EL (cell line): ENCODE measurements at regions not wholly inside any gene's neighbourhood (a gene's known extent, or its start where the extent isn't known, plus 50 kb on each side); places are given as distances from the start of the nearest gene placed in this dataset.
"Not testable (repeated sequence)": the region's sequence is repeated elsewhere in the genome, so short reads cannot be mapped to it uniquely, and the experiment has no call there.

Experiments used
- DNase-seq: peaks from one replicate; pipeline ENCODE4 v3.0.0-alpha.2; 2016

DNA sequence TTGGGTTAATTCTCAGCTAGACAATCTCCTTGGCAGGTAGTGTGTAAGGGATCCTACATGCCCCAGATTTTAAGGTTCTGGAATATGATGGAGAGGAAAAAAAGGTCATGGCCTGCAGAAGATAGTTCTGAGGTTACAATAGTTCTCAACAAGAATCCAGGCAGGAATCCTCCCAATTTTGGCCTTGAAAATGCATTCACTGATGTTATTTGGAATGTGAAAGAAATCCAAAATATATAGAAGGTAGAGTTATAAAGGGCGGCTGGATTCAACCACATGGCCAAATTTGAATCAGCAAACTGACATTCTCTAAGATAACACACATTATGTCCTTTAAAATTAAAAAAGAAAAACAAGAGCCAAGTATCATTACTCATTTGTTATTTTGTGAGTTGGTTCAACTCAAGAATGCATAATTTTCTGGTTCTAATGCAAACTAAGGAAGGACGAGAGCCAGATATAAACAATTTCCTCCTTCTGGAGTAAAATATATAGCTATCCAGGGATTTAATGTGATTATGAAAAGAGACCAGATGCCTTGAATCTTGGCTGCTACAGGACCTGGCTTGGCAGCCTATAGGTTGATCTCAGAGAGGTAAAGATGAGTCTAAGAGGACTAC is 177.0 kb upstream of the G2E3 start:
- no peak for DNase-seq

DNA sequence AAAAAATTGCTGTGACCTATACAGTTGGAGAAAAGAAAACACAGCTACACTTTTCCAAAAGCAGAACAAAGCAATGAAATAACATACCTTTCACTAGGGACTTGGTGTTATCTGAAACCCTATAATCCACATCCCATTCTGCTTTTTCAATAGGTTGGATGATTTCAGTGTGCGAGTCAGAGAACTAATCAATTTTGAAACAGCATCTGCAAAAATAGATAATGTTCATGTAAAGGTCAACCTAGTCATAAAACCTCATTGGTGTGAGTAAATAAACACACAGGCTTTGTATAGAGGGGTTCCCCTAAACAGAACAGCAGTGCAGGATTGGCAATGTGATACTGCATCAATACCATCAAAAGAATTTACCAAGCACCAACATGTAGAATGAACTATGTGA is 173.0 kb upstream of the G2E3 start:
- no peak for DNase-seq

- no peak for DNase-seq
Measured at GRCh38 chr14:30387871-30388270, 171.1 kb upstream of the G2E3 start.

DNA sequence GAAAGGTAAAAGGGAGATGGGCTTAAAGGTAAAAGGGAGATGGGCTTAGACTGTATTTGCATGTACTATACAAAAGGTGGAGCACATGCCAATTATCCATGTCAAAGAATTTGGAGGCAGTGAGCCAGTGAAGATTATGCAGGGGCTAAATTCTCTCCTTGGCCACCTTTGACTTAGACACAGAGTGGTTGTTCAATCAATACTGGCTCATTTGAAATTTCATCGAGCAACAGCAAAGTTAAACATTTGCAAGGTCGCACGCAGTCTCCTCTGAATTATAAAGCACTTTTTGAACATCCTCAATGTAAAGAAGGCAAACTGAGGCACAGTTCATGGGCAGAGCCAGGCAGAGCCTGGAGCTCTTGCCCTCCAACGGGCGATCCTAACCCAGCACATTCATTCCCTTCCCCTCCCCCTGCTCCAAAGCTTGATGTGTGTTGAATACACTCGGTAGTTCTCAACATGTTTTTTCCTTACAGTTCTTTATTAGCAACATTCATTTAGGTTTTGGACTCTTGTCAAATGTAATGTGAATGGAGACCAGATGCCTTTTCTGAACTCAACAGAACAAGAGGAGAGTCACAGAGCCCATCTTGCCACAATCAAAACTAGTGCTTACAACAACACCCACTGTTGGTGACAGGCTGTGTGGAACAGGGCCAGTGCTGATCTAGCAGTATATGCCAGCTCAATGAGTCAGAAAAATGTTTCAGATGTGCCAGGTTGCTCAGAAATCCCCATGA is 169.7 kb upstream of the G2E3 start:
- peak; percentile 8 for DNase-seq

DNA sequence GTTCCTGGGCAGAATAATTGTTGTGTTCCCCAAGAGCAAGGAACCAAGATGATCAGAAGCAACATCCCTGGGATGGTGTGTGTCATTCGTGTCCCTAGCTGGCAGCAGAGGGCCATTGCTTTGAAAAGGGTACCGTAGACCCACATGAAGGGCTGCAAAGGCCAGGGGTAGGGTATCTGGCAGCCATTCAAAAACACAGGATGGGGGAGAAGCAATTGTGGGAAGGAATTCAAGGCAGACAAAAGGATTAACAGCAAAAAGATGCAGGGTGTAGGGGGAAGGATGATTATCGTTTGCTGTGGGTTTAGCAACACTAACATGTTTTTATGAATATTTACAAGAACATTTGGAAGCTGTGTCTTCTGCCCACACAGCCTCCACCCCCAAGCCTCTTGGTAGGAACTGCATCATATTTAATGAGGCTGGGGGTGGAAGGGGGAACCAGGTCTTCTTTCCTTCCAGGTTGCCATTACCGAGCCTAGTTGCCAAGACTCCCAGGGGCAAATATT is 169.0 kb upstream of the G2E3 start:
- DNase-seq, result no peak

DNA sequence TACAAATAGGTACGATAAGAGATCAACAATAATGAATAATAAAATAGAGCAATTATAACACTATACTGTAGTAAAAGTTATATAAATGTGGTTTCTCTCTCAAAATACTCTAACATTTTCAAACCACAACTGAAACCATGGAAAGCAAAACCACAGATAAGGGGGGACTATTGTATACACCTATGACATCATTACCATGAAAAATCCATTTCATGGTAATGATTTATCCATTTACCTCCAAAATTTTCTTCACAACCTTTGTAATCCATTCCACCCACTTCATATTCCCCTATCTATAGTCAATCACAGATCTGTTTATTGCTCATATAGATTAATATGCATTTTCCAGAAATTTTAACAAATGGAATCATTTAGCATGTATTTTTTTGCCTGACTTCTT is 163.9 kb upstream of the G2E3 start:
- no peak for DNase-seq

- DNase-seq, result no peak
Measured at GRCh38 chr14:30402846-30403245, 156.1 kb upstream of the G2E3 start.

GRCh38 chr14:30403791-30404190 is 155.2 kb upstream of the G2E3 start:
- DNase-seq, result no peak

DNA sequence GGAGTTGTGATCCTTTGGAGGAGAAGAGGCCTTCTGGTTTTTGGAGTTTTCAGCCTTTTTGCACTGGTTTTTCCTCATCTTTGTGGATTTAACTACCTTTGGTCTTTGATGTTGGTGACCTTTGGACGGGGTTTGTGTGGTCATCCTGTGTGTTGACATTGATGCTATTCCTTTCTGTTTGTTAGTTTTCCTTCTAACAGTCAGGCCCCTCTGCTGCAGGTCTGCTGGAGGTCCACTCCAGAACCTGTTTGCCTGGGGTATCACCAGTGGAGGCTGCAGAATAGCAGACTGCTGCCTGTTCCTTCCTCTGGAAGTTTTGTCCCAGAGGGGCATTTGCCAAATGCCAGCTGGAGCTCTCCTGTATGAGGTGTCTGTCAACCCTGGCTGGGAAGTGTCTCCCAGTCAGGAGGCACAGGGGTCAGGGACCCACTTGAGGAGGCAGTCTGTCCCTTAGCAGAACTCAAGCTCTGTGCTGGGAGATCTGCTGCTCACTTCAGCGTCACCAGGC is 149.4 kb upstream of the G2E3 start:
- DNase-seq, result not testable (repeated sequence)

DNA sequence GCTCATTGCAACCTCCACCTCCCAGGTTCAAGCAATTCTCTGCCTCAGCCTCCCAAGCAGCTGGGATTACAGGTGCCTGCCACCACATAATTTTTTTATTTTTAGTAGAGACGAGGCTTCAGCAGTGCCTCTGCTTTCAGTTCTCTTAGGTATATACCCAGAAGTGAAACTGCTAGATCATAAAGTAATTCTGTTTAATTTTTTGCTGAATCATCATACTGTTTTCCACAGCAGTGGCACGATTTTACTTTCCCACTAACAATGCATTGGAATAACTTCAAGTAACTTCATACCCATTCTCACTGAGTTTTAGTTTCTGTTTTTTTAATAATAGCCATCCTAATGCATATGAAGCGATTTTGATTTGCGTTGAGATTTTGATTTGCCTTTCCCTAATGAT is 148.0 kb upstream of the G2E3 start:
- DNase-seq, result no peak

GRCh38 chr14:30413184-30413583 is 145.8 kb upstream of the G2E3 start:
- not testable (repeated sequence) for DNase-seq

GRCh38 chr14:30417121-30417520 is 141.8 kb upstream of the G2E3 start:
- no peak for DNase-seq

- DNase-seq, result no peak
Measured at GRCh38 chr14:30417999-30418398, 141.0 kb upstream of the G2E3 start.

DNA sequence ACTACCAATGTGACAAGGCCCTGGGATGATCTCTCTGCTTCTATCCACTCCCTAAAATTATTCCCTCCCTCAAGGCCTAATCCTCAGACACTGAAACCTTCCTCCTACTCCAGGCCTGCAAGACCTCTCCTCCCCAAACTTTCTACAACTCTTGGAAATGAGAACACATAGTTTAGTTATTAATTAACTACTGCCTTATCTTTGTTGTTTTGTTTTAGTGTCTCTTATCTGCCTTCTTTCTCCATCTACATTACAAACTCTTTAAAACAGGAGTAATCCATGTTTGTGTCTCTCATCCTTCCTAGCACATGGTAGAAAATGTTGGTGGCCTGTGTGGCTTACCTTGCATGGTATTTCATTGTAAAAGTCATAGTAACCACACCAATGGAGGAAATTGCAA is 139.9 kb upstream of the G2E3 start:
- no peak for DNase-seq

- no peak for DNase-seq
Measured at GRCh38 chr14:30420515-30420914, 138.4 kb upstream of the G2E3 start.

DNA sequence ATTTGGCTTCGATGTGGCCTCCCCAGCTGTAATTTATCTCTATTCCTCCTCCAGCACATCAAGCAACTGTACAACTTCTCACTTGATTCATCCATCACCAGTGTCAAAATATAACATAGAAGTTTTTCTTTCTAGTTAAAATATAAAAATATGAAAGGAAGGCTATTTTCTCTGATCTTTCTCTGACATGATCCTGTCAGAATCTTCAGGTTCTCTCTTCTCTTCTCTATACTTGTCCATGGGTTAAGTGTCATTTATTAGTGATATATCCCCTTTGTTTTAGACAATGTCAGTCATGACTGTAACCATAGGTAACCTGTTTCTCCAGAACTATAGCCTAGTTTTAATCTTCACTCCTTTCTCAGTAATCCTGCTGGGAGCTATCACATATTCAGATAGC is 132.5 kb upstream of the G2E3 start:
- no peak for DNase-seq

GRCh38 chr14:30427401-30427800 is 131.6 kb upstream of the G2E3 start:
- no peak for DNase-seq

GRCh38 chr14:30427846-30428245 is 131.1 kb upstream of the G2E3 start:
- no peak for DNase-seq

DNA sequence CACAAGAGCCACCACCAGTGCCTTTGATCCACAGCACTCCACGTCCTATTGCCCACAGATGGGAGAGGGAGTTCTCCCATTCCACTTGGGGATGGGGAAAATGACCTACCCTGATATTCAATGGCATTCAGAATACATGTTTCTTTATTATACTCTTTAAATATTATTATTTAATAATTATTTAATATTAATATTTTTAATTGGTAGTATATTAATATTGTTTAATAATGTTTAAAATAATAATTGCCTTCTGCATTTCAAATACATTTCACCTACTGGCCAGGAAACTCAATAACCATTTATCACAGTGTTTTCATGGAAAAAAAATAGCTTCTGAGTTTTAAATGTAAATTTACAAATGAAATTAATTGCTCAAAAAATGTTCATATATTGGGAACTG is 127.4 kb upstream of the G2E3 start:
- no peak for DNase-seq

DNA sequence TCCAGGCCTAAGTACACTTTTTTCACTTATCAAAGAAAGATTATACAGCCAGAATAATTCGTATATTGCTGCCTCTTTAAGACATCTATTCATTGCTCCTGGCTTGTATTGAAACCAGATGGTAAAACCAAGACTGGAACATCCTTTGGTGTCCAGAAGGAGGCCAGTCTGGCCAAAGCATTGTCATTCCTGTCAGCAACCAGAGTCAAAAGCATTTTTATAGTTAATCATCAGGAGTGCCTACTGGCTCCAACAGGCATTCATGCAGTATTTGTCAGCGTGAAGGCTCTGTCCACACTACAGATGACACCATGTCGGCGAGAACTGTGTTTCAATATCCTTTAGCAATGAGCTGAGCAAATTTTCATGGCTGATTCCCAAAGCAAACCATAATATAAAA is 118.0 kb upstream of the G2E3 start:
- DNase-seq, result no peak

GRCh38 chr14:30443368-30444007 is 115.5 kb upstream of the G2E3 start:
- DNase-seq, result peak; percentile 17

GRCh38 chr14:30444451-30444850 is 114.5 kb upstream of the G2E3 start:
- DNase-seq, result no peak

- no peak for DNase-seq
Measured at GRCh38 chr14:30445011-30445793, 113.8 kb upstream of the G2E3 start.
